ENCODE measurements at regions not wholly inside any gene's neighbourhood (a gene's known extent, or its start where the extent isn't known, plus 50 kb on each side); places are given as distances from the start of the nearest gene placed in this dataset.

DNA sequence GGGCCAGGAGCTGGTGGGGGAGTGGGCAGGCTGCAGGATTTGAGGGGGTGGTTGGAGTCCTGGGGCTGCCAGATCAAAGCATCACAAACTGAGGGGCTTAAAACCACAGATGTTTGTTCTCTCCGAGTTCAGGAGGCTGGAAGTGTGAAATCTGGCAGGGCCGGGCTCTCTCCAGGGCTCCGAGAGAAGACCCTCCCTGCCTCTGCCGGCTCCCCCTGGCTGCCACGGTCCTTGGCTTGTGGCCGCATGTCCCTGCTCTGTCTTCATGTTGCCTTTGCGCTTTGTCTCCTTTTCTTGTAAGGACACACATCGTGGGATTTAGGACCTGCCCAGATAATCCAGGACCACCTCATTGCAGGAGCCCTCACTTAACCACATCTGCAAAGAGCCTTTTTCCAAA lies 139.8 kb upstream of the GSE1 start:
- TF ChIP-seq CTCF (conservative IDR thresholded peaks at IDR 0.05; ENCODE audit: low read length) = no peak
- TF ChIP-seq EZH2phosphoT487 (IDR thresholded peaks at IDR 0.05; ENCODE audit: borderline replicate concordance) = no peak

All from Loucy (cell line).